Frontal cortex (tissue), 3 donors: ENCODE measurements at regions not wholly inside any gene's neighbourhood (a gene's known extent, or its start where the extent isn't known, plus 50 kb on each side); places are given as distances from the start of the nearest gene placed in this dataset.
A peak's percentile ranks its signal among the peaks of the same experiment; 100 is the strongest.
"Not testable (repeated sequence)": the region's sequence is repeated elsewhere in the genome, so short reads cannot be mapped to it uniquely, and the experiment has no call there.

Source experiments
- DNase-seq, 2 donors: peaks; one replicate each; pipeline ENCODE4 v3.0.0; 2012; ENCODE audit warnings: low spot score in 2 of 2
- FAIRE-seq: peaks from 2 replicates; lab custom pipeline; 2012; peaks lifted over from hg19 to GRCh38; lab: Jason Lieb, UNC
- donor health status: control.
- donor health status: control.
- donor health status: control.

DNA sequence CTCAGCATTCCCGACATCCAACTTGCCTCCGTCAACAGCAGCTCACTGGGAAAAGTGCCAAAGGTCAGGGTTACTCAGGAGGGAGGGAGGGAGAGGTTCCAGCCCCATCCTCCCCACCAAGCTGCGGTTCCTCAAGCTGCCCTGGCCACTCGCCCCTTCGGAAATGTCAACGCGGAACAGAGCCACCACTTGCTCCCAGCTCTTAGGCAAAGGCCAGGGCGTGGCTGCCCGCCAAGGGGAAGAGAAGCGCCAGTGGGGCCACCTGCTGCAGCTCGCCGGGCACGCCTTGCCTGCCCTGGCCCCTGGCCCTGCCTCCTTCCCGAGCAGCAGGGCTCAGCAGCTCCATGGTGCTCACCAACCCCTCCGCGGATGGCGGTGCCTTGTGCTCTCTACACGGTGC lies 531.1 kb downstream of the TP53TG3F start:
- FAIRE-seq, DNase-seq: not testable (repeated sequence)

DNA sequence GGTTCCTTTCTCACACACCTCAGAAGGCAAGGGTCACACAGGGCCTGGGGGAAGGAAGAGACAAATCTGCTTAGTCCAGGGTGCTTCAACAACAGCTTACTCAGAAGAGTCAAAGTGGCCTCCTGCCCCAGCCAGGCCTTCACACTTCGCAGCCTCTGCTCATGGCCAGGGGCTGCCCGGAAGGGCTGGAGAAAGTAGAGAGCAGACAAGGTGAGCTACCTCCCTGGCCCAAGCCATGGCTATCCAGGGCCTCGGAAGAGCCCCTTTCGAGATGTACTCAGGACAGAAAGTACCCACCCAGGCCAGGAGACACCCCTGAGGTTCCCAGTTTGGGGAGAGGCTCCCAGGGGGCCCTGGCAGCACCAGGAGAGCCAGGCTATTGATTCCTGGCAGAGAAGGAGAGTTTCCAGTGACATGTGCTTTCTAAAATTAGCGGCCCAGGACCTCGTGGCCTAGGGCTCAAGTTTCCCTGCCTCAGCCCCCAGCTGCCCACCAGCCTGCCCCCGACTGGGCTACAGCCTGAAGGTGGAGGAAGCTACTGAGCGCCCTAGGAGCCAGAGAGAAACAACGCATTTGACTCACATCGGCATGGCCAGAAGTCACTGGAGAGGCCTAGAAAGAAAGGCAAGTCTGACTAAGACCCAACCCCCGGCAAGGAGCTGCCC lies 533.2 kb downstream of the TP53TG3F start:
- not testable (repeated sequence) for FAIRE-seq, DNase-seq

DNA sequence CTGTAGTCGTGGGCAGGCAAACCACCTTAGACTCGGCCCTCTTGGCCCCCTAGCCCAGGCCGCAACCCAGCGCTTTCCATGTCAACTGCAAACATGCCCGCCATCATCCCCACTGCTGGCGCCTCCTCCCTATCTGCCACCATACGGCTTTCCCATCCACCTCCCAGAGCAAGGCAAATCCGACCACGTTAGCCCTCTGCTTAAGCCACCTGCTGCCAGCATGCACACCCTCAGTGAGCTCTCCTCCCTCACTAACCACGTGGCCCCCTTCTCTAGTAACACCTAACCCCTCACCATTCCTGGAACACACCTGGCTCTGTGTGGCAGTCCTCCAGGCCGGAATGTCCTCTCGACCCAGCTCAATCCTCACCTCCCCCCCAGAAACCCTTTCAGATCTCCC lies 534.8 kb downstream of the TP53TG3F start:
- not testable (repeated sequence) for FAIRE-seq, DNase-seq

DNA sequence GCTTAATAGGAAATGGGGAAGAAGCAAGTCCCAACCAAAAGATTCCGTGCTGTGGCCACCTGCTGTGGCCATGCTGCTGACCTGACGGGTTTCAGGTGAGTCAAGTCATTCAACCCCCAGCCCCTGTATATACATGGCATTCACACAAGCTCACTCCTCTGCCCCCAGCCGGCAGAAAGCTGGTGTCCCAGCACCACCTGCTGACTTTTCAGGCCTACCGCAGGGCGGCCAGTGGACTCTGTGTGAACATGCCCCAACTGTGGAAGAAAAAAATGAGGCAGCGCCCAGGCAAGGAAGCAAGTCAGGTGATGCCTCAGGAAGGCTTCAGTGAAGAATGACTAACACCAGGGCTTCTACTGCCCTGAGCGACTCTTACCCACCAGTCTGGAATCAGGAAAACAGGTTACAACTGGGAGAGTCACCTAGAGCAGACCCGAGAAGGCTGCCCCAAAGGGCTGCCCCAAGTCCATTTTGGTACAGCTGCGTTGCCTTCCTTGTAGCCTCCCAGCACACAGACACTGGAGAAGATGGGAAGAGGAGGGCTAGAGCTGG lies 536.5 kb downstream of the TP53TG3F start:
- not testable (repeated sequence) for DNase-seq, FAIRE-seq

DNA sequence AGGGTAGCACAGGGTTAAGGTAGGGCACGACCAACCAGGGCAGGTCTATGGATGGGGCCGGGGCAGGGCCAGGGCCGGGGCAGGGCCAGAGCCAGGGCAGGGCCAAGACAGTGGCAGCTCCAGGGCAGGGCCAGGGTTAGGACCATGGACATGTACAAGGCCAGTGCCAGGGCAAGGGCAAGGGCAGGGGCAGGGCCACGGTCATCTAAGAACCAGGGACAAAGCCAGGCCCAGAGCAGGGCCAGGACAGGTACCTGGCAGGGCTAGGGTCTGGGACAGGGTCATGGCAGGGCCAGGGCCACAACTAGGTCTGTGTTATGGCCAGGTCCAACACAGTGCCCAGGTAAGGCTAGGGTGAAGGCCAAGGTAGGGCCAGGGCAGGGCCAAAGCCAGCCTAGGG lies 541.8 kb downstream of the TP53TG3F start:
- DNase-seq, FAIRE-seq: not testable (repeated sequence)

DNA sequence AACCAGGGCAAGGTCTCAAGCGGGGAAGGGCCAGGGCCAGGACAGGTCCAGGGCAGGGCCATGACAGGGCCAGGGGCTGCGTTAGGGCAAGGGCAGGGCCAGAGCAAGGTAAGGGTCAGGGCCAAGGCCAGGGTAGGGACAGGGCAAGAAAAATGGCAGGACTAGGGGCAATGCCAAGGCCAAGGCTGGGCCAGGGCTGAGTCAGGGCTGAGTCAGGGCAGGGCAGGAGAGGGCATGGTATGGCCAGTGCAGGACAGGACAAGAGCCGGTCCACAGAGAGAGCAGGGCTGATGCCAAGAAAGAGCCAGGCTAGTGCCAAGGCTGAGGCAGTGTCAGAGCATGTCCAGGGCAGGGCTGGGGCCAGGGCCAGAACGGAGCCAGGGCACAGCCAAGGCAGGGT lies 542.5 kb downstream of the TP53TG3F start:
- FAIRE-seq, DNase-seq: not testable (repeated sequence)

DNA sequence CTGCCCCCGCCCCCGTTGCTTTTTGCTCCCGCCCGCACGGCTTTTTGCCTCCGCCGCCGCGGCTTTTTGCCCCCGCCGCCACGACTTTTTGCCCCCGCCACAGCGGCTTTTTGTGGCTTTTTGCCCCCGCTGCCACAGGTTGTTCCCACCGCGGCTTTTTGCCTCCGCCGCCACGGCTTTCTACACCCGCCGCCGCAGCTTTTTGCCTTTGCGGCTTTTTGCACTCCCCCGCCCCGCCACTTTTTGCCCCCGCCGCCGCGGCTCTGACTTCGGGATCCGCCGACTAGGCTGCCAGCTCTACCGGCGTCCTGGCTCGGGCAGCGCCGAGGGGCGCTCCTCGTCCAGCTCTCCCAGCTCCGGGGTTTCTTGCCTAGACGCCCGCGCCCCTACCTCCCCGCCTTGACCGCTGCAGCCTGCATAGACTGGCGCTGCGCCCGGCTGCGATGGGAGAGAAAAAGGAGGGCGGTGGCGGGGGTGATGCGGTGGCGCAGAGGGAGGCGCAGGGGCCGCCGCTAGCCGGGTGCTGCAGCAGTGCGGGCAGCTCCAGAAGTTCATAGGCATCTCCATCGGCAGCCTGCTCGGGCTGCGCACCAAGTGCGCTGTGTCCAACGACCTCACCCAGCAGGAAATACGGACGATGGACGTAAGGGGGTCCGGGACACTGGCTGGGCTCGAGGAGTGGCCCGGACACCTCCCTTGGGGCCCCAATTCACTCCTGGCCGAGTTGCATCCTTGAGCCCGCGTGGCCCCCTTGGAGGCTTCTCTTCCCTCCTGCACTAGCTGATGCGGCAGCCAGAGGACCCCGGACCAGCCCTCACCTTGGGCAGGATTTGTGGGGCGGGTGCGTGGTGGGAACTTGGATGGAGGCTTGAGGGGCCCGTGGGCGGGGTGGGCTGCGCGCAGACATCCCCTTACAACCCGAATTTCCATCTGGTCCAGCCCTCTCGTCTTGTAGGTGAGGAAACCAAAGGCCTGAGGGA lies 555.7 kb downstream of the TP53TG3F start:
- not testable (repeated sequence) for FAIRE-seq

DNA sequence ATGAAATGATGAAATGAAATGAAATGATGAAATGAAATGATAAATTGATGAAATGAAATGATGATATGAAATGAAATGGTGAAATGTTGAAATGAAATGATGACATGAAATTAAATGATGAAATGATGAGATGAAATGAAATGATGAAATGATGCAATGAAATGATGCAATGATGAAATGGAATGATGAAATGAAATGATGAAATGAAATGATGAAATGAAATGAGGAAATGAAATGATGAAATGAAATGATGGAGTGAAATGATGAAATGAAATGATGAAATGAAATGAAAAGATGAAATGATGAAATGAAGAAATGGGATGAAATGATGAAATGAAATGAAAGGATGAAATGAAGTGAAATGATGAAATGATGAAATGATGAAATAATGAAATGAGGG lies 558.9 kb downstream of the TP53TG3F start:
- peak; percentile 82 for FAIRE-seq
- not testable (repeated sequence) for DNase-seq

More for the DNA sequence above, 555.7 kb downstream of the TP53TG3F start:
- not testable (repeated sequence) for DNase-seq

DNA sequence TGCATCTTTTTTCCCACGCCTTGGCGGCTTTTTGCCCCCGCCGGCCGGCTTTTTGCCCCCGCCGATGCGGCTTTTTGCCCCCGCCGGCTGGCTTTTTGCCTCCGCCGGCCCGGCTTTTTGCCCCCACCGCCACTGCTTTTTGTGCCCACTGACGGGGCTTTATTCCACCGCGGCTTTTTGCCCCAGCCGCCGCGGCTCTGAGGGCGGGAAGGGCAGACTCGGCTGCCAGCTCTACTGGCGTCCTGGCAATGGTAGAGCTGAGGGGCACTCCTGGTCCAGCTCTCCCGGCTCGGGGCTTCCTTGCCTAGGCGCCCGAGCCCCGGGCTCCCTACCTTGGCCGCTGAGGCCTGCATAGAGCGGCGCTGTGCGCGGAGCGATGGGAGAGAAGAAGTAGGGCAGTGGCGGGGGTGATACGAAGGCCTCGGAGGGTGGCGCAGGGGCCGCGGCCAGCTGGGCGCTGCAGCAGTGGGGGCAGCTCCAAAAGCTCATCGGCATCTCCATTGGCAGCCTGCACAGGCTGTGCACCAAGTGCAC lies 591.4 kb downstream of the TP53TG3F start:
- DNase-seq (no peak), FAIRE-seq (no peak)

DNA sequence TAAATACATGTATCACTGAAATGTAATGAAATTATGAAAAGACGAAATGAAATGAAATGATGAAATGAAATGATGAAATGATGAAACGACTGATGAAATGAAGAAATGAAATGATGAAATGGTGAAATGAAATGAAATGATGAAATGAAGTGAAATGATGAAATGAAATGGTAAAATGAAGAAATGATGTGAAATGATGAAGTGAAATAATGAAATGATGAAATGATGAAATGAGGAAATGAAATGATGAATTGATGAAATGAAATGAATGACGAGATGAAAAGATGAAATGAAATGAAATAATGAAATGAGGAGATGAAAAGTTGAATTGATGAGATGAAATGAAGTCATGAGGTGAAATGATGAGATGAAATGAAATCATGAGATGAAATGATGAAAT lies 594.7 kb downstream of the TP53TG3F start:
- DNase-seq = no peak
- no peak for FAIRE-seq

DNA sequence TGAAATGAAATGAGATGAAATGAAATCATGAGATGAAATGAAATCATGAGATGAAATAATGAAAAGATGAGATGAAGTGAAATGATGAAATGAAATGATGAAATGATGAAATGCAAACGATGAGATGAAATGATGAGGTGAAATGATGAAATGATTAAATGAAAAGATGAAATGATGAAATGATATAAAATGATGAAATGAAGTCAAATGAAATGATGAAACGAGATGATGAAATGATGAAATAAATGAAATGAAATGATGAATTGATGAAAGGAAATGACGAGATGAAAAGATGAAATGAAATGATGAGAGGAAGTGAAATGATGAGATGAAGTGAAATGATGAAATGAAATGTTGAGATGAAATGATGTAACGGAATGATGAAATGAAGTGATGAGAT lies 595.6 kb downstream of the TP53TG3F start:
- FAIRE-seq (no peak), DNase-seq (no peak)

DNA sequence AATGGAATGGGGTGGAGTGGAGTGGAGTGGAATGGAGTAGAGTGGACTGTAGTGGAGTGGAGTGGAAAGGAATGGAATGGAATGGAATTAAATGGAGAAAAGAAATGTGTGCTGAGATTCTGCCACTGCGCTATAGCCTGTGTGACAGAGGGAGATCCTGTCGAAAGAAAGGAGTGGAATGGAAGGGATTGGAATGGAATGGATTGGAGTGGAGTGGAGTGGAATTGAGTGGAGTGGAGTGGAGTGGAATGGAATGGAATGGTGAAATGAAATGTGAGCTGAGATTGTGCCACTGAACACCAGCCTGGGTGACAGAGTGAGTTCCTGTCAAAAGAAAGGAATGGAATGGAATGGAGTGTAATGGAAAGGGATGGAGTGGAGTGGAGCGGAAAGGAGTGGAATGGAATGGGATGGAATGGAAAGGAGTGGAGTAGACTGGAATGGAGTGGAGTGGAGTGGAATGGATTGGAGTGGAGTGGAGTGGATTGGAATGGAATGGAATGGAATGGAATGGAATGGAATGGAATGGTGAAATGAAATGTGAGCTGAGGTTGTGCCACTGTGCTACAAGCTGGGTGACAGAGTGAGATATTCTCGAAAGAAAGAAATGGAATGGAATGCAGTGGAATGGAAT lies 603.3 kb downstream of the TP53TG3F start:
- not testable (repeated sequence) for FAIRE-seq, DNase-seq

DNA sequence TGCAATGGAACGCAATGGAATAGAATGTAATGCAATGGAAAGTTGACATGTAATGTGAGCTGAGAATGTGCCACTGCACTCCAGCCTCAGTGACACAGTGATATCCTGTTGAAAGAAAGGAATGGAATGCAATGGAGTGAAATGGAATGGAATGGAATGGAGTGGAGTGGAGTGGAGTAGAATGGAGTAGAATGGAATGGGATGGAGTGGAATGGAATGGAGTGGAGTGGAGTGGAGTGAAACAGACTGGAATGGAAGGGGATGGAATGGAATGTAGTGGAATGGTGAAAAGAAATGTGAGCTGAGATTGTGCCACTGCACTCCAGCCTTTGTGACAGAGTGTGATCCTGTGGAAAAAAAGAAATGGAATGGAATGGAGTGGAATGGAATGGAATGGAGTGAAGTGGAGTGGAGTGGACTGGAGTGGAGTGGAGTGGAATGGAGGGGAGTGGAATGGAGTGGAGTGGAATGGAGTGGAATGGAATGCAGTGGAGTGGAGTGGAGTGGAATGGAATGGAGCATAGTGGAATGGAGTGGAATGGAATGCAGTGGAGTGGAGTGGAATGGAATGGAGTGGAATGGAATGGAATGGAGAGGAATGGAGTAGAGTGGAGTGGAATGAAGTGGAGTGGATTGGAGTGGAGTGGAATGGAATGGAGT lies 604.2 kb downstream of the TP53TG3F start:
- not testable (repeated sequence) for DNase-seq, FAIRE-seq

DNA sequence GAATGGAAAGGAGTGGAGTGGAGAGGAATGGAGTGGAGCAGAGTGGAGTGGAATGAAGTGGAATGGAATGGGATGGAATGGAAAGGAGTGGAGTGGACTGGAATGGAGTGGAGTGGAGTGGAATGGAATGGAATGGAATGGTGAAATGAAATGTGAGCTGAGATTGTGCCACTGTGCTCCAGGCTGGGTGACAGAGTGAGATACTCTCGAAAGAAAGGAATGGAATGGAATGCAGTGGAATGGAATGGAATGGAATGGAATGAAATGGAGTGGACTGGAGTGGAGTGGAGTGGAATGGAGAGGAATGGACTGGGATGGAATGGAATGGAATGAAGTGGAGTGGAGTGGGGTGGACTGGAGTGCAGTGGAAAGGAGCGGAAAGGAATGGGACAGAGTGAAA lies 605.2 kb downstream of the TP53TG3F start:
- not testable (repeated sequence) for FAIRE-seq, DNase-seq

DNA sequence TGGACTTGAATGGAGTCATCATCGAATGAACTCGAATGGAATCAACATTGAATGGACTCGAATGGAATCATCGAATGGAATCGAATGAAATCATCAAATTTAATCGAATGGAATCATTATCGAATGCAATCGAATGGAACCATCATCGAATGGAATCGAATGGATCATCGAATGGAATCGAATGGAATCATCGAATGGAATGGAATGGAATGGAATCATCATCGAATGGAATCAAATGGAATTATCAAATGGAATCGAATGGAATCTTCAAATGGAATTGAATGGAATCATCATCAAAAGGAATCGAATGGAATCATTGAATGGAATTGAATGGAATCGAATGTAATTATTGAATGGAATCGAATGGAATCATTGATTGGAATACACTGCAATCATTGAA lies 610.3 kb downstream of the TP53TG3F start:
- not testable (repeated sequence) for FAIRE-seq, DNase-seq

DNA sequence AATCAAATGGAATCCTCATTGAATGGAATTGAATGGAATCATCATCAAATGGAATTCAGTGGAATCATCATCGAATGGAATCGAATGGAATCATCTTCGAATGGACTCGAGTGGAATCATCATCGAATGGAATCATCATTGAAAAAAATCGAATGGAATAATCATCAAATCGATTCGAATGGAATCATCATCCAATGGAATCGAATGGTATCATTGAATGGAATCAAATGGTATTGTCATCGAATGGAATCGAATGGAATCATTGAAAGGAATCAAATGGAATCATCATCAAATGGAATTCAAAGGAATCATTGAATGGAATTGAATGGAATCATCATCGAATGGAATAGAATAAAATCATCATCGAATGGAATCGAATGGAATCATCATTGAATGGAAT lies 619.3 kb downstream of the TP53TG3F start:
- FAIRE-seq (no peak), DNase-seq (no peak)

DNA sequence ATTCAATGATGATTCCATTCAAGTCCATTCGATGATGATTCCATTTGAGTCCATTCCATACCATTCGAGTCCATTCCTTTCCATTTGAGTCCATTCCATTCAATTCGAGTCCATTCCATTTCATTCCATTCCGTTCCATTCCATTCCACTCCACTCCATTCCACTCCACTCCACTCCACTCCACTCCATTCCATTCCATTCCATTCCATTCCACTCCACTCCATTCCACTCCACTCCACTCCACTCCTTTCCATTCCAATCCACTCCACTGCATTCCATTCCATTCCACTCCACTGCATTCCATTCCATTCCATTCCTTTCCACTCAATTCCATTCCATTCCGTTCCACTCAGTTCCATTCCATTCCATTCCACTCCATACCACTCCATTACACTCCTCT lies 625.6 kb downstream of the TP53TG3F start:
- not testable (repeated sequence) for FAIRE-seq, DNase-seq

DNA sequence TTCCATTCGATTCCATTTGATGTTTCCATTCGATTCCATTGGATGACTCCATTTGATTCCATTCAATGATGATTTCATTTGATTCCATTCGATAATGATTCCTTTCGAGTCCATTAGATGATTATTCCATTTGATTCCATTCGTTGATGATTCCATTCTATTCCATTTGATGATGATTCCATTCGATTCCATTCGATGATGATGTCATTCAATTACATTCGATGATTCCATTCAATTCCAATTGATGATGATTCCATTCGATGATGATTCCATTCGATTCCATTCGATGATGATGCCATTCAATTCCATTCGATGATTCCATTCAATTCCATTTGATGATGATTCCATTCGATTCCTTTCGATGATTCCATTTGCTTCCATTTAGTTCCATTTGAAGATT lies 635.6 kb downstream of the TP53TG3F start:
- DNase-seq, FAIRE-seq: not testable (repeated sequence)

DNA sequence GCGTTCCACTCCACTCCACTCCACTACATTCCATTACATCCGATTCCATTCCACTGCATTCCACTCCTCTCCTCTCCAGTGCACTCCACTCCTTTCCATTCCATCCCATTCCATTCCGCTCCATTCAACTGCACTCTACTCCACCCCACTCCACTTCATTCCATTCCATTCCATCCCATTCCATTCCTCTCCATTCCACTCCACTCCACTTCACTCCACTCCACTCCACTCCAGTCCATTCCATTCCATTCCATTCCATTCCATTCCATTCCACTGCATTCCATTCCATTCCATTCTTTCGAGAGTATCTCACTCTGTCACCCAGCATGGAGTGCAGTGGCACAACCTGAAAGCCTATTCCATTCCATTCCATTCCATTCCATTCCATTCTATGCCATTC lies 637.5 kb downstream of the TP53TG3F start:
- DNase-seq, FAIRE-seq: not testable (repeated sequence)
